Vagina (tissue), 2 donors: ENCODE measurements at regions not wholly inside any gene's neighbourhood (a gene's known extent, or its start where the extent isn't known, plus 50 kb on each side); places are given as distances from the start of the nearest gene placed in this dataset.

Source experiments
- POLR2A ChIP-seq, 2 donors: fragments of 450-650 bp; IDR thresholded peaks; one replicate each; pipeline ENCODE4 v1.6.1; 2017; ENCODE audit warnings: antibody characterized with exemption in 2 of 2, mild to moderate bottlenecking in 2 of 2, moderate library complexity in 2 of 2
- POLR2AphosphoS5 ChIP-seq, 2 donors: sonication (generic); formaldehyde crosslinking; IDR thresholded peaks; one replicate each; pipeline ENCODE4 v1.9.0; 2017; ENCODE audit warnings: antibody characterized with exemption in 2 of 2, mild to moderate bottlenecking in 2 of 2, low read depth in 1 of 2; ENCODE audit not compliant: insufficient read depth in 1 of 2
- TF ChIP-seq, protein P1 (sequence below), 3 experiments: fragments of 450-650 bp in 2 of 3; fragments of 200-600 bp in 1 of 3; sonication (generic) in 1 of 3; IDR thresholded peaks; one replicate each; pipeline ENCODE4 v1.5.1; 2017 to 2019; ENCODE audit warnings: antibody characterized with exemption in 3 of 3, mild to moderate bottlenecking in 2 of 3, moderate library complexity in 2 of 3

DNA sequence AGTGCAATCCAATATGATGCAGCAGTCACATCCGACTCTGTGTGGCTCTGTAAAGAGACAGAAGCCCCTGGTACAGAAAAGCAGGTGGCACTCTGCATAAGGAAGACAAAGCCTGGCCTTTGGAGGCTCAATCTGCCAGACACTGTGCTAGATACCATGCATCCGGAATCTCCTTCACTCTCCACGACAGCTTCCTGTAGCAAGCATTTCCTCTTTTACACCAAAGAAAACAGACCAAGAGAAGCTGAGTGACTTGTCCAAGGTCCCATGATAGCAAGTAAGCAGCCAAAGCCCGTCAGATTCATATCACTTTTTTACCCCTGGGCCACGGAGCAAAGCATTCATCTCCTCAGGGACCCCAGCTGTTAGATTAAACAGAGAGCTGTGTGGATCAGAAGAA, 64.2 kb upstream of the SMIM23 start:
- TF ChIP-seq, protein P1, sequence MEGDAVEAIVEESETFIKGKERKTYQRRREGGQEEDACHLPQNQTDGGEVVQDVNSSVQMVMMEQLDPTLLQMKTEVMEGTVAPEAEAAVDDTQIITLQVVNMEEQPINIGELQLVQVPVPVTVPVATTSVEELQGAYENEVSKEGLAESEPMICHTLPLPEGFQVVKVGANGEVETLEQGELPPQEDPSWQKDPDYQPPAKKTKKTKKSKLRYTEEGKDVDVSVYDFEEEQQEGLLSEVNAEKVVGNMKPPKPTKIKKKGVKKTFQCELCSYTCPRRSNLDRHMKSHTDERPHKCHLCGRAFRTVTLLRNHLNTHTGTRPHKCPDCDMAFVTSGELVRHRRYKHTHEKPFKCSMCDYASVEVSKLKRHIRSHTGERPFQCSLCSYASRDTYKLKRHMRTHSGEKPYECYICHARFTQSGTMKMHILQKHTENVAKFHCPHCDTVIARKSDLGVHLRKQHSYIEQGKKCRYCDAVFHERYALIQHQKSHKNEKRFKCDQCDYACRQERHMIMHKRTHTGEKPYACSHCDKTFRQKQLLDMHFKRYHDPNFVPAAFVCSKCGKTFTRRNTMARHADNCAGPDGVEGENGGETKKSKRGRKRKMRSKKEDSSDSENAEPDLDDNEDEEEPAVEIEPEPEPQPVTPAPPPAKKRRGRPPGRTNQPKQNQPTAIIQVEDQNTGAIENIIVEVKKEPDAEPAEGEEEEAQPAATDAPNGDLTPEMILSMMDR (IDR thresholded peaks at IDR 0.05) = no peak
- no peak for TF ChIP-seq POLR2A (IDR thresholded peaks at IDR 0.05)
- TF ChIP-seq POLR2AphosphoS5 (IDR thresholded peaks at IDR 0.05; ENCODE audit: insufficient read depth in 1 of 2, low read depth in 1 of 2) = no peak
